Astrocyte (in vitro differentiated cells and primary cell): ENCODE measurements at regions not wholly inside any gene's neighbourhood (a gene's known extent, or its start where the extent isn't known, plus 50 kb on each side); places are given as distances from the start of the nearest gene placed in this dataset.

ENCODE experiments used
- DNase-seq: peaks from one replicate; pipeline ENCODE4 v3.0.0-alpha.2; 2010; ENCODE audit warnings: low read depth
- FAIRE-seq: peaks from 2 replicates; lab custom pipeline; 2011; peaks lifted over from hg19 to GRCh38; lab: Jason Lieb, UNC
- H2AFZ ChIP-seq: 2 replicates; pipeline ENCODE4 v1.6.0; 2012; ENCODE audit warnings: low read depth, low read length, inconsistent platforms
- H3K27ac ChIP-seq: 2 replicates; pipeline ENCODE4 v1.5.1; 2011; ENCODE audit warnings: low read depth, low read length, inconsistent platforms
- H3K27me3 ChIP-seq: 2 replicates; pipeline ENCODE4 v1.6.0; 2011; ENCODE audit warnings: low read length, inconsistent platforms; ENCODE audit not compliant: insufficient read depth
- H3K36me3 ChIP-seq: 2 replicates; pipeline ENCODE4 v1.5.1; 2011; ENCODE audit warnings: low read length, inconsistent platforms; ENCODE audit not compliant: insufficient read depth
- H3K4me1 ChIP-seq: 2 replicates; pipeline ENCODE4 v1.5.1; 2011; ENCODE audit warnings: low read length, inconsistent platforms; ENCODE audit not compliant: insufficient read depth
- H3K4me2 ChIP-seq: 2 replicates; pipeline ENCODE4 v1.6.0; 2012; ENCODE audit warnings: low read length, inconsistent platforms
- H3K4me3 ChIP-seq: 2 replicates; pipeline ENCODE4 v1.5.1; 2011; ENCODE audit warnings: low read depth, mild to moderate bottlenecking, low read length, inconsistent platforms; ENCODE audit not compliant: insufficient read depth
- H3K79me2 ChIP-seq: 2 replicates; pipeline ENCODE4 v1.6.0; 2012; ENCODE audit warnings: mild to moderate bottlenecking, low read length, inconsistent platforms; ENCODE audit not compliant: insufficient read depth
- H3K9ac ChIP-seq: 2 replicates; pipeline ENCODE4 v1.6.0; 2012; ENCODE audit warnings: mild to moderate bottlenecking, low read length, inconsistent platforms
- H3K9me3 ChIP-seq: 2 replicates; pipeline ENCODE4 v1.5.1; 2012; ENCODE audit warnings: low read depth, mild to moderate bottlenecking, low read length, inconsistent platforms; ENCODE audit not compliant: insufficient read depth
- H4K20me1 ChIP-seq: 2 replicates; pipeline ENCODE4 v1.6.0; 2012; ENCODE audit warnings: low read length, inconsistent platforms; ENCODE audit not compliant: insufficient read depth
- H3K27ac Mint-ChIP-seq: one replicate; pipeline ENCODE4 v1.8.0; 2021; ENCODE audit warnings: mild to moderate bottlenecking, mixed read lengths; ENCODE audit not compliant: unreplicated experiment
- H3K27me3 Mint-ChIP-seq: one replicate; pipeline ENCODE4 v1.8.0; 2021; ENCODE audit warnings: low read depth, mixed read lengths; ENCODE audit not compliant: unreplicated experiment
- H3K36me3 Mint-ChIP-seq: one replicate; pipeline ENCODE4 v1.8.0; 2021; ENCODE audit warnings: low read depth, mixed read lengths; ENCODE audit not compliant: unreplicated experiment
- H3K4me1 Mint-ChIP-seq: one replicate; pipeline ENCODE4 v1.8.0; 2021; ENCODE audit warnings: low read depth, mixed read lengths; ENCODE audit not compliant: unreplicated experiment
- H3K4me3 Mint-ChIP-seq: one replicate; pipeline ENCODE4 v1.8.0; 2021; ENCODE audit warnings: mild to moderate bottlenecking, moderate library complexity, mixed read lengths; ENCODE audit not compliant: unreplicated experiment
- H3K9me3 Mint-ChIP-seq: one replicate; pipeline ENCODE4 v1.8.0; 2021; ENCODE audit warnings: mild to moderate bottlenecking, mixed read lengths; ENCODE audit not compliant: unreplicated experiment
- EZH2 ChIP-seq: IDR thresholded peaks from 2 replicates; pipeline ENCODE4 v1.6.1; 2012; ENCODE audit warnings: mild to moderate bottlenecking, low read length, inconsistent platforms; ENCODE audit not compliant: insufficient read depth
- TF ChIP-seq, protein P1 (sequence below): IDR thresholded peaks from 2 replicates; pipeline ENCODE4 v1.5.1; 2011; ENCODE audit warnings: low read depth, mild to moderate bottlenecking, inconsistent platforms, low read length, moderate library complexity; ENCODE audit not compliant: insufficient read depth

DNA sequence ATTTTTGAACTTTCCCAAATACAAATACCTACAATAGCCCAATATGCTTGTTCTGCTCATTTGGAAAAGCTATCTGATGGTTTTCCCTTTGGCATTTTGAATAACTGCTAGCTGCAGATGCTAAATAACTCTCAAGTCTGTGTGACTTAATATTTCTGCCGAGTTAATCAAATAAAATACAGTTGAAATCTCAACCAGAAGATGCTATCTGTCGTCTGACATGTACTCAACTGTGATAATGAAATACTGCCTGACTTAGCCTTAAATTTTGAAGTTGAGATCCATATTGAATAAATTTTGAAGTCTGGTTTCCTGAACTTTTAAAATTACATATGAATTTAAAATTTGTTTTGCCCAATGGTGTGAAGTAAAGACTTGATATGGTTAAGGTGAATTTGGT is 204.4 kb upstream of the MEX3C start:
- no peak for DNase-seq
- H3K9ac ChIP-seq, result no peak overlapping the region
- H3K36me3 Mint-ChIP-seq, result no peaks in the 10 kb centered on the region
- H3K9me3 Mint-ChIP-seq, result no peaks in the 10 kb centered on the region
- H3K79me2 ChIP-seq, result no peaks in the 10 kb centered on the region
- no peaks in the 10 kb centered on the region for H3K4me1 ChIP-seq
- H3K27me3 ChIP-seq, result no peaks in the 10 kb centered on the region
- no peaks in the 10 kb centered on the region for H4K20me1 ChIP-seq
- H3K27me3 Mint-ChIP-seq, result no peaks in the 10 kb centered on the region
- FAIRE-seq, result no peak
- H3K4me3 ChIP-seq, result no peak overlapping the region
- H3K27ac Mint-ChIP-seq, result no peak overlapping the region
- no peaks in the 10 kb centered on the region for H3K4me1 Mint-ChIP-seq
- H3K36me3 ChIP-seq, result no peaks in the 10 kb centered on the region
- H3K27ac ChIP-seq, result no peak overlapping the region
- H3K4me3 Mint-ChIP-seq, result no peak overlapping the region
- TF ChIP-seq, protein P1, sequence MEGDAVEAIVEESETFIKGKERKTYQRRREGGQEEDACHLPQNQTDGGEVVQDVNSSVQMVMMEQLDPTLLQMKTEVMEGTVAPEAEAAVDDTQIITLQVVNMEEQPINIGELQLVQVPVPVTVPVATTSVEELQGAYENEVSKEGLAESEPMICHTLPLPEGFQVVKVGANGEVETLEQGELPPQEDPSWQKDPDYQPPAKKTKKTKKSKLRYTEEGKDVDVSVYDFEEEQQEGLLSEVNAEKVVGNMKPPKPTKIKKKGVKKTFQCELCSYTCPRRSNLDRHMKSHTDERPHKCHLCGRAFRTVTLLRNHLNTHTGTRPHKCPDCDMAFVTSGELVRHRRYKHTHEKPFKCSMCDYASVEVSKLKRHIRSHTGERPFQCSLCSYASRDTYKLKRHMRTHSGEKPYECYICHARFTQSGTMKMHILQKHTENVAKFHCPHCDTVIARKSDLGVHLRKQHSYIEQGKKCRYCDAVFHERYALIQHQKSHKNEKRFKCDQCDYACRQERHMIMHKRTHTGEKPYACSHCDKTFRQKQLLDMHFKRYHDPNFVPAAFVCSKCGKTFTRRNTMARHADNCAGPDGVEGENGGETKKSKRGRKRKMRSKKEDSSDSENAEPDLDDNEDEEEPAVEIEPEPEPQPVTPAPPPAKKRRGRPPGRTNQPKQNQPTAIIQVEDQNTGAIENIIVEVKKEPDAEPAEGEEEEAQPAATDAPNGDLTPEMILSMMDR, result no peak
- H2AFZ ChIP-seq, result no peak overlapping the region
- H3K4me2 ChIP-seq, result no peak overlapping the region
- H3K9me3 ChIP-seq, result no peaks in the 10 kb centered on the region

DNA sequence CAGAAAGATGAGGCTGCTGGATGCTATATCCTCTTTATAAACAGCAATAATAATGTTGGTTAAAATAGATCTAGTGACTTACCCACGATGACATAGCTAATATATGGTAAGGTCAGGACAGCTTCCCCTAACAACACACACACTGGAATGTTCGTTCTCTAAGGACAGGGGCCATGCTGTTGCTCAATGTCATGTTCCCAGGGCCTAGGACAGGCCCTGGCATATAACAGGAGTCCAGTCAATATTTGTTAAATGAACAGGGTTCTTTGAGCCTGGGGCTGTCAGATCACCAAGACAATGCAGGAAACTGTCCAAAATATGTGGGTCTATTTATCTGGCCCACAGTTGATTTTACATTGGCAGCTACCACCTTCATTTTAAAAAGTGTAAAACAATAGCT is 207.1 kb upstream of the MEX3C start:
- no peaks in the 10 kb centered on the region for H3K9me3 Mint-ChIP-seq
- H4K20me1 ChIP-seq, result no peaks in the 10 kb centered on the region
- no peaks in the 10 kb centered on the region for H3K36me3 ChIP-seq
- no peak overlapping the region for H3K27ac Mint-ChIP-seq
- no peaks in the 10 kb centered on the region for H3K4me1 ChIP-seq
- H3K27ac ChIP-seq, result no peak overlapping the region
- no peaks in the 10 kb centered on the region for H3K36me3 Mint-ChIP-seq
- no peak overlapping the region for H3K4me3 Mint-ChIP-seq
- H2AFZ ChIP-seq, result no peak overlapping the region
- no peaks in the 10 kb centered on the region for H3K27me3 Mint-ChIP-seq
- no peak for DNase-seq
- no peaks in the 10 kb centered on the region for H3K27me3 ChIP-seq
- H3K9ac ChIP-seq, result no peak overlapping the region
- no peaks in the 10 kb centered on the region for H3K9me3 ChIP-seq
- no peaks in the 10 kb centered on the region for H3K79me2 ChIP-seq
- H3K4me2 ChIP-seq, result no peak overlapping the region
- no peak overlapping the region for H3K4me3 ChIP-seq
- no peaks in the 10 kb centered on the region for H3K4me1 Mint-ChIP-seq
- TF ChIP-seq, protein P1, result no peak
- TF ChIP-seq EZH2, result no peak
- no peak for FAIRE-seq

DNA sequence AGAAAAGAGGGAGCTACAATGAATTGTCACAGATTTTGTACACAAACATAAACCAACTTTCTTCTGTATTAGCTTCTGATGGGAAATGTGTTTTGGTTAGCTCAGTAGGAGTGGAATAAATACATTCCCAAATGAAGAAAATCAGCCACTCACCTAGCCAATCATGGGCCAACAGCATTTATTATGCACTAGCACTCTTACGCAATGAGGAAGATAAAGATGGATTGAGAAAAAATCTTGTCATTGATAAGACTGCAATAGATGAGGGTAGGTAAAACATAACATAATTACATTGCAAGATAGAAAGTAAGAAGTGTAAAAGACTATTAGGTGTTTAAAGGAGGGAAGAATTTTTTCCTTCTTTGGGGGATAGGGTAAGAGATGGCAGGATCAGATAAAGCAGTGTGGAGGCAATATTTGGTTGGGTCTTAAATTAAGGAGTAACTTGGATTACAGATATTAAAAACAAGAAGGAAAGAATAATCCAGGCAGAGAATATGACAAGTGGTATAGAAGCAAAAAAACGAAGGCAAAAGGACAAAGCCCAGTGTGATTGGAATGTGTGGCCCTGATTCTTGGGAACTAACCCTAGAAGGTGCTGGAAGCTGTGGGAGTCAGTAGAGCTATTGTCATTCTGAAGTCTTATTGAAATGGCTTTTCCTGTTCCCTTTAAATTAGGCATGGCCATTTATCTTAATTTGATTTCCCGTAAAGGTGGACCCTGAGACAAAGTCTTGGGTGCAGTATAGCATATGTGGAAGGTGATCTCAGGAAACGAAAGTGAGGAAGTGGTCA is 208.4 kb upstream of the MEX3C start:
- no peak for FAIRE-seq
- no peaks in the 10 kb centered on the region for H3K79me2 ChIP-seq
- no peaks in the 10 kb centered on the region for H3K4me1 Mint-ChIP-seq
- no peak overlapping the region for H3K27ac Mint-ChIP-seq
- H3K4me2 ChIP-seq, result no peak overlapping the region
- no peak overlapping the region for H2AFZ ChIP-seq
- no peaks in the 10 kb centered on the region for H3K27me3 ChIP-seq
- DNase-seq, result no peak
- no peaks in the 10 kb centered on the region for H3K9me3 Mint-ChIP-seq
- no peaks in the 10 kb centered on the region for H3K4me1 ChIP-seq
- no peak overlapping the region for H3K4me3 ChIP-seq
- H3K36me3 ChIP-seq, result no peaks in the 10 kb centered on the region
- no peak for TF ChIP-seq EZH2
- TF ChIP-seq, protein P1, result no peak
- H3K9me3 ChIP-seq, result no peaks in the 10 kb centered on the region
- H3K4me3 Mint-ChIP-seq, result no peak overlapping the region
- no peaks in the 10 kb centered on the region for H3K36me3 Mint-ChIP-seq
- no peaks in the 10 kb centered on the region for H3K27me3 Mint-ChIP-seq
- H3K27ac ChIP-seq, result no peak overlapping the region
- H4K20me1 ChIP-seq, result no peaks in the 10 kb centered on the region
- no peak overlapping the region for H3K9ac ChIP-seq
